HEK293T (cell line): ENCODE measurements at regions not wholly inside any gene's neighbourhood (a gene's known extent, or its start where the extent isn't known, plus 50 kb on each side); places are given as distances from the start of the nearest gene placed in this dataset.
"Not testable (repeated sequence)": the region's sequence is repeated elsewhere in the genome, so short reads cannot be mapped to it uniquely, and the experiment has no call there.

ENCODE experiments used
- CTCF ChIA-PET: fragments of 350-600 bp; formaldehyde crosslinking; extraction: SDS; loops from one replicate; lab custom pipeline; 2021; ENCODE audit warnings: antibody characterized with exemption, inconsistent platforms; lab: Yijun Ruan, JAX
- POLR2A ChIA-PET: fragments of 350-600 bp; formaldehyde crosslinking; extraction: SDS; loops from one replicate; lab custom pipeline; 2020; ENCODE audit warnings: antibody characterized with exemption, inconsistent platforms; lab: Yijun Ruan, JAX
- DNase-seq: peaks from one replicate; pipeline ENCODE4 v3.0.0; 2012; ENCODE audit warnings: mixed read lengths; ENCODE audit errors: extremely low spot score
- ARNT ChIP-seq: fragments of 450-650 bp; IDR thresholded peaks from 2 replicates; pipeline ENCODE4 v1.6.1; 2017; ENCODE audit warnings: mild to moderate bottlenecking
- BHLHE40 ChIP-seq: fragments of 450-650 bp; IDR thresholded peaks from 2 replicates; pipeline ENCODE4 v1.6.1; 2016; ENCODE audit warnings: mild to moderate bottlenecking, moderate library complexity, borderline replicate concordance
- CTBP1 ChIP-seq: fragments of 450-650 bp; IDR thresholded peaks from 2 replicates; pipeline ENCODE4 v1.6.1; 2016; ENCODE audit warnings: borderline replicate concordance
- ELF4 ChIP-seq: fragments of 450-650 bp; IDR thresholded peaks from 2 replicates; pipeline ENCODE4 v1.6.1; 2017; ENCODE audit warnings: antibody characterized with exemption
- FOXA1 ChIP-seq: fragments of 450-650 bp; IDR thresholded peaks from 2 replicates; pipeline ENCODE4 v1.6.1; 2016; ENCODE audit warnings: mild to moderate bottlenecking
- FOXK2 ChIP-seq: fragments of 450-650 bp; IDR thresholded peaks from 2 replicates; pipeline ENCODE4 v1.6.1; 2016; ENCODE audit warnings: mild to moderate bottlenecking
- FOXM1 ChIP-seq: fragments of 450-650 bp; IDR thresholded peaks from 2 replicates; pipeline ENCODE4 v1.6.1; 2017; ENCODE audit warnings: mild to moderate bottlenecking, borderline replicate concordance
- HDGF ChIP-seq: fragments of 450-650 bp; IDR thresholded peaks from 2 replicates; pipeline ENCODE4 v1.6.1; 2017; ENCODE audit warnings: antibody characterized with exemption, borderline replicate concordance
- L3MBTL2 ChIP-seq: fragments of 450-650 bp; conservative IDR thresholded peaks from 2 replicates; pipeline ENCODE4 v1.6.1; 2016; ENCODE audit warnings: mild to moderate bottlenecking
- LEF1 ChIP-seq: fragments of 450-650 bp; IDR thresholded peaks from 2 replicates; pipeline ENCODE4 v1.6.1; 2017; ENCODE audit warnings: mild to moderate bottlenecking, borderline replicate concordance
- NFRKB ChIP-seq: fragments of 450-650 bp; IDR thresholded peaks from 2 replicates; pipeline ENCODE4 v1.6.1; 2016; ENCODE audit warnings: mild to moderate bottlenecking, moderate library complexity
- PKNOX1 ChIP-seq: fragments of 450-650 bp; IDR thresholded peaks from 2 replicates; pipeline ENCODE4 v1.6.1; 2016
- SP1 ChIP-seq: fragments of 450-650 bp; IDR thresholded peaks from 2 replicates; pipeline ENCODE4 v1.6.1; 2017
- SUZ12 ChIP-seq: fragments of 450-650 bp; IDR thresholded peaks from 2 replicates; pipeline ENCODE4 v1.6.1; 2016; ENCODE audit warnings: mild to moderate bottlenecking
- TARDBP ChIP-seq: fragments of 450-650 bp; IDR thresholded peaks from 2 replicates; pipeline ENCODE4 v1.6.1; 2016
- ZNF384 ChIP-seq: fragments of 450-650 bp; IDR thresholded peaks from 2 replicates; pipeline ENCODE4 v1.6.1; 2016

GRCh38 chr9:33721674-33722358, 73.5 kb upstream of the PRSS3 start:
- ChIA-PET CTCF (interaction anchor here (0.6 to 3.1 kb wide), 11 partner anchors 10 to 319 kb away, joined by 3 to 37 read pairs (median 3); no protein-coding TSS in a partner anchor), POLR2A (interaction anchor here (1.9 kb wide), 1 partner anchor 93 kb away, joined by 4 read pairs; no protein-coding TSS in a partner anchor)
- peak; percentile 72 for DNase-seq
- peak; percentile 68 for TF ChIP-seq L3MBTL2
- no peak for TF ChIP-seq ELF4

GRCh38 chr9:33722359-33722675, 73.0 kb upstream of the PRSS3 start:
- DNase-seq = no peak
- ChIA-PET POLR2A (interaction anchor here (0.7 kb wide), 1 partner anchor 98 kb away, joined by 4 read pairs; no protein-coding TSS in a partner anchor), CTCF (interaction anchor here (1.1 to 3.1 kb wide), 4 partner anchors 74 to 106 kb away, joined by 3 to 37 read pairs (median 10); no protein-coding TSS in a partner anchor)
- TF ChIP-seq ARNT (no peak), CTBP1 (no peak)

- POLR2A ChIA-PET = no interaction called here
- TF ChIP-seq L3MBTL2 (no peak), BHLHE40 (no peak), FOXM1 (no peak), LEF1 (no peak), ARNT (no peak)
- DNase-seq = no peak
- CTCF ChIA-PET = interaction anchor here (0.7 kb wide), 1 partner anchor 105 kb away, joined by 3 read pairs; no protein-coding TSS in a partner anchor
Observed at GRCh38 chr9:33728613-33729012, 66.7 kb upstream of the PRSS3 start.

GRCh38 chr9:33731142-33731541, 64.2 kb upstream of the PRSS3 start:
- ChIA-PET CTCF (interaction anchor here (1.0 to 1.4 kb wide), 2 partner anchors 10 to 107 kb away, joined by 3 to 6 read pairs; no protein-coding TSS in a partner anchor), POLR2A (no interaction called here)
- DNase-seq = no peak
- TF ChIP-seq CTBP1 (no peak), TARDBP (no peak), ZNF384 (no peak), FOXA1 (no peak)

GRCh38 chr9:33731625-33732024, 63.7 kb upstream of the PRSS3 start:
- CTCF ChIA-PET = interaction anchor here (0.8 to 1.4 kb wide), 3 partner anchors 10 to 108 kb away, joined by 3 to 6 read pairs (median 5); no protein-coding TSS in a partner anchor
- POLR2A ChIA-PET = no interaction called here
- TF ChIP-seq CTBP1 = no peak
- TF ChIP-seq SP1 = no peak
- TF ChIP-seq PKNOX1 = no peak
- TF ChIP-seq ELF4 = no peak
- TF ChIP-seq HDGF = no peak
- TF ChIP-seq FOXA1 = no peak
- no peak for TF ChIP-seq ARNT
- no peak for TF ChIP-seq L3MBTL2
- no peak for TF ChIP-seq TARDBP
- TF ChIP-seq BHLHE40 = no peak
- no peak for TF ChIP-seq NFRKB
- TF ChIP-seq LEF1 = no peak
- TF ChIP-seq SUZ12 = no peak
- no peak for TF ChIP-seq ZNF384
- no peak for TF ChIP-seq FOXK2
- TF ChIP-seq FOXM1 = no peak
- DNase-seq = no peak

GRCh38 chr9:33734247-33734940, 61.0 kb upstream of the PRSS3 start:
- POLR2A ChIA-PET, CTCF ChIA-PET, DNase-seq: not testable (repeated sequence)

GRCh38 chr9:33734941-33735835, 60.2 kb upstream of the PRSS3 start:
- CTCF ChIA-PET, POLR2A ChIA-PET, DNase-seq: not testable (repeated sequence)
